Left hindlimb (tissue), 1 donor: ENCODE measurements at regions not wholly inside any gene's neighbourhood (a gene's known extent, or its start where the extent isn't known, plus 50 kb on each side); places are given as distances from the start of the nearest gene placed in this dataset.
"Not testable (repeated sequence)": the region's sequence is repeated elsewhere in the genome, so short reads cannot be mapped to it uniquely, and the experiment has no call there.

ENCODE experiments used
- DNase-seq: peaks from one replicate; pipeline ENCODE4 v3.0.0-alpha.2; 2018

- DNase-seq = no peak
These were observed 273.3 kb downstream of the NSUN3 start for GRCh38 chr3:94336046-94336753.

GRCh38 chr3:94345101-94345500 lies 282.2 kb downstream of the NSUN3 start:
- DNase-seq = no peak

DNA sequence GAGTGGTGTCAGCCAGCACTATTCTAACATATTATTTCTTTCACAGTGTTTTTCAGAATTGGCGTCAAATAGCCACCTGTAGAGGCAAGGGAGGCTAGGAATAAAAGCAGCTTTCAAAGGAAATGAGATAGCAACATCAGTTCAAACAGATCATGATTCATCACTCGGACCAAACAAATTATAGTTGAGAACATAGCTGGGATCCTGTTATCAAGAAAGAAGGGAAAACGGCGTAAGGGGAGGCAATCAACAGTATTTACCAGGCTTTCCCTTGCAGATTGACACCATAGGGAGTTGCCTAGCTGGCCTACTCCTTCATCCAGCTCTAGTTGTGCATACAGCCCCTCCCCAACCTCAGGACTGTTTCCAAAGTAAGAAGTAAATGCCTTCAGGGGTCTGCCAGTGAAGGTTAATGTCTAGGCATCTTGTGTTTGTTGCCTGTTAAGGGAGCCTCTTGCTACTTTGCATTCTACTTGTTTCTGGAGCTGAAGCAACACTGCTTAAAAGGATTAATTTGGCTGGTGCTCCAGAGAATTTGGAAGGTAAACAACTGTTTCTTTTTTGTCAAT lies 286.5 kb downstream of the NSUN3 start:
- DNase-seq = no peak

DNA sequence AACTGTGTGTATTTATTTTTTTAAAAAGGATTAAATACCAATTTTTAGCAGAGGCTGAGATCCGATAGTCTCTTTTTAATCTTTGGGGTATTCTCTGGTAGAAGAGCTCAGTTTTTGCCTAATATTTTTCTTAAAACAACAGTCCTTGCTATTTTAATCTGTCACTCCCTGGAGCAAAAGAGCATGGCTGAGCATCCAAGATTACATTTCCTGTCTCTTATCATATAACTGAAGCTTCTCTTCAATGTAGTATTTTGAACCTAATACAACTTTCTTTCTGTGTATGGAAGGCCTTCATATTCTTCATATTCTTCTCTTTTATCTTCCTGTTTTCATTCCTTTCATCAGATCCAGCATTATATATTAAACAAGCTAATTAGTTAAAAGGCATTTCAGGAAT lies 293.7 kb downstream of the NSUN3 start:
- no peak for DNase-seq

GRCh38 chr3:94359996-94360395 lies 297.1 kb downstream of the NSUN3 start:
- no peak for DNase-seq

- peak; percentile 71 for DNase-seq
These were observed 298.1 kb downstream of the NSUN3 start for GRCh38 chr3:94360987-94361386.

GRCh38 chr3:94362393-94362792 lies 299.5 kb downstream of the NSUN3 start:
- DNase-seq = no peak

DNA sequence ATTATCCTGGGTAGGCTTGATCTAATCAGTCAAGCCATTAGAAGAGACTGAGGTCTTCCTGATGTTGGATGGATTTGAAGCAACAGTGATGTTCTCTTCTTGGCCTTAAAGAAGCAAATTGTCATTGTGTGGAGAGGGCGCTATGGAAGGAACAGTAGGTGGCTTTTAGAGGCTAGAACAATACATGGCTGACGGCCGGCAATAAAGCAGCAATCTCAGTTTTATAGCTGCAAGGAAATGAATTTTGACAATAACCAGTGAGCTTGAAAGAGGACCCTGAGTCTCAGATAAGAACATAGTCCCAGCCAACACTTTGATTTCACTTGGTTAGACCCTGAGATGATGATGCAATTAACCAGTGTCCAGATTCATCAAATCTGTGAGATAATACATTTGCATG lies 302.1 kb downstream of the NSUN3 start:
- DNase-seq = no peak

DNA sequence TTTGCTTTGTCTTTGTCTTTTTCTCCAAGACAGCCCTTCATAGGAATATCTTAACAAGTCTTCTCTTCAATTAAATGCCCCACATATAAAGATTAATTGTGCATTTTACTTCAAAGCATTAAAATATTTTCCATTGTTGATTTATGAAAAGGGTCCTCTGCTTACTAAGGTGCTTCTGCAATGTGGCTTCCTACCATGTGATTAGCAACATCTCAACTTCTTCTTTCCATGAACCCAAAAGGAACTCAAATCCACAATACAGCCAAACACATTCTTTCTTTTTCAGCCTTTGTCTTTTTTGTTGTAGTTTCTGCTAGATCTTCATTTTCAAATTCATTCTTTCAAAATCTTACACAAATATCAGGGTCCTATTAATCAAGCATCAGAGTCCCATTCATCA lies 309.2 kb downstream of the NSUN3 start:
- no peak for DNase-seq

- DNase-seq = no peak
These were observed 310.6 kb downstream of the NSUN3 start for GRCh38 chr3:94373456-94373855.

GRCh38 chr3:94374439-94375161 lies 311.7 kb downstream of the NSUN3 start:
- no peak for DNase-seq

- DNase-seq = not testable (repeated sequence)
These were observed 314.3 kb downstream of the NSUN3 start for GRCh38 chr3:94377123-94377696.

GRCh38 chr3:94377863-94378262 lies 315.0 kb downstream of the NSUN3 start:
- DNase-seq = not testable (repeated sequence)

DNA sequence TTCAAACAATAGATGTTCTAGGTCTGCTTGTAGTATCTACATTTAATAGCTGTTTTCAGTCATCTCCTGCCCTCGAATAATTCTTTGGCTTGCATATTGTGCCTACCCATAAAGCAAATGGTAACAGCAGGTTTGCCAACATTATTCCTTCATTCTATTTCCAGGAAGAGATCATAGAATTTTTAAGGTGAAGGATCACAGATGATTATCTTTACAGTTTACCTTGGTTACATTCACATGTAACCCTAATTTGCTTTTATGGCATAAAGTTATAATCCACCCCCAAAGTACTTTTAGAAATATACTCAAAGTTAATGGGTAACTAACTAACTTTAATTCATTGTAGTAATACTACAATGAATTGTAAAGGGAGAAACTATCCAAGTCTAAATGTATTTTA lies 315.5 kb downstream of the NSUN3 start:
- DNase-seq = no peak

GRCh38 chr3:94379264-94379663 lies 316.4 kb downstream of the NSUN3 start:
- DNase-seq = no peak

DNA sequence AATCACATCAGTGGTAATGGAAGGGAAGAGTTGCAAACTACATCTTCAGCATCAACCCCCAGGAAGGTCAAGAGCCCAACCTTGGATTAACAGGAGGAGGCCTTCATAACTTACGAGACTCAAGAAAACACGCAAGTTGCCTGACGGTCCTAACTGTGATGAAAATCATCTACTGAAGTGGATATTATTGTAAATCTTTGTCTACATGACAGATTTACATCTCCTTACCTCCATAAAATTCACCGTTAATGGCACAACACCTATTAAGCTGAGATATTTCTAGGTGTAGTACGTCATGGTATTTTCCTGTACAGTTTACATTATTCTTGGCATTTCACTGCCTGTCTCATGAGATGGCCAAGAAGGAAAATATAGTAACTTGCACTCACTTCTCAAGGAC lies 332.0 kb downstream of the NSUN3 start:
- no peak for DNase-seq

- DNase-seq = no peak
These were observed 333.0 kb downstream of the NSUN3 start for GRCh38 chr3:94395851-94396250.

- DNase-seq = no peak
These were observed 335.2 kb downstream of the NSUN3 start for GRCh38 chr3:94398036-94398435.

GRCh38 chr3:94401466-94401865 lies 338.6 kb downstream of the NSUN3 start:
- DNase-seq = no peak

GRCh38 chr3:94402126-94402525 lies 339.3 kb downstream of the NSUN3 start:
- no peak for DNase-seq

DNA sequence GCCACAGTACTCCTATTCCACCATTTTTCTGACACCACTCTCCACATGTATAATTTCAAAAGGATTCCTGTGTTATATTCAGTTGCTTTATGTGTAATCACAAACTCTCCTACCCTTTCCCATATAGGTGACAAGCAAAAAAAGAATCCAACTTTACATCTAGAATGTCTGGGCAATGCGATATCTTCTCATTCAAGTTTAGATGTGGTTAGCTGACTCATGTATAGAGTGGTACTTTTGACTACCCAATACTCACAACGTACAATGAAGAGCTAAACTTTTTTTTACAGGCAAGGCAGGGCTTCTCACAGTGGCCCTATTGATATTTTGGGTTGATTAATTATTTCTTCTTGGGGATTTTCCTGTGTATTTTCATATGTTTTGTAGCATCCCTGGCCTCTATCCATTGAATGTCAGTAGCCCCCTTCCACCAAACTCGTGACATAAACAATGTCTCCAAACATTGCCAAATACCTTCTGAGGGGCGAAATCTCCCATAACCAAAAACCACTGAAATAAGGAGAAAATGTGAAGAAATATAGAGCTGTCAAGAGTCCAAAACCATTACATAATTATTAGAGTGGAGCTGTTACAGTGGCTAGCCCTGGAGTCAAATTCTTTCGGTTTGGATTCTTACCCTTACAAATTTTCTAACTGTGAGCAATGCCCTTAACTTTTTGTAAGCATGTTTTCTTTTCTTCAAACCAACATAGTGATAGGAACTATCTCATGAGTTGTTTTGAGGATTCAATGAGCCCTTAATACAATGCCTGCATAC lies 342.6 kb downstream of the NSUN3 start:
- no peak for DNase-seq

GRCh38 chr3:94406595-94406994 lies 343.7 kb downstream of the NSUN3 start:
- no peak for DNase-seq

GRCh38 chr3:94412936-94413335 lies 350.1 kb downstream of the NSUN3 start:
- not testable (repeated sequence) for DNase-seq
